Neural progenitor cell (in vitro differentiated cells): ENCODE measurements at regions not wholly inside any gene's neighbourhood (a gene's known extent, or its start where the extent isn't known, plus 50 kb on each side); places are given as distances from the start of the nearest gene placed in this dataset. TPM values are rescaled to one million over a fixed set of nuclear protein-coding genes. Genes with fewer than 3 reads are reported as not detected.

Source experiments
- DNase-seq: peaks from one replicate; pipeline ENCODE4 v3.0.0-alpha.2; 2016; ENCODE audit warnings: low spot score
- H2AFZ ChIP-seq: fragments of 200-600 bp; sonication (generic); replicated peaks from 2 replicates; pipeline ENCODE4 v1.6.1; 2016; ENCODE audit warnings: antibody characterized with exemption
- H3F3A ChIP-seq: fragments of 200-600 bp; sonication (generic); 2 replicates; pipeline ENCODE4 v1.6.1; 2016; ENCODE audit warnings: antibody characterized with exemption, low read depth
- H3K27ac ChIP-seq: fragments of 200-600 bp; sonication (generic); 2 replicates; pipeline ENCODE4 v1.5.1; 2016; ENCODE audit warnings: mild to moderate bottlenecking
- H3K27me3 ChIP-seq: fragments of 200-600 bp; sonication (generic); 2 replicates; pipeline ENCODE4 v1.6.1; 2016; ENCODE audit warnings: mild to moderate bottlenecking, moderate library complexity
- H3K36me3 ChIP-seq: fragments of 200-600 bp; sonication (generic); 2 replicates; pipeline ENCODE4 v1.5.1; 2016
- H3K4me1 ChIP-seq: fragments of 200-600 bp; sonication (generic); 2 replicates; pipeline ENCODE4 v1.6.1; 2016; ENCODE audit warnings: mixed run types
- H3K4me2 ChIP-seq: fragments of 200-600 bp; sonication (generic); 2 replicates; pipeline ENCODE4 v1.6.1; 2016
- H3K4me3 ChIP-seq: fragments of 200-600 bp; sonication (generic); 2 replicates; pipeline ENCODE4 v1.5.1; 2016
- H3K79me2 ChIP-seq: fragments of 200-600 bp; sonication (generic); 2 replicates; pipeline ENCODE4 v1.6.1; 2016; ENCODE audit warnings: low read depth
- H3K9ac ChIP-seq: fragments of 200-600 bp; sonication (generic); 2 replicates; pipeline ENCODE4 v1.6.1; 2016
- H3K9me3 ChIP-seq: fragments of 200-600 bp; sonication (generic); 2 replicates; pipeline ENCODE4 v1.5.1; 2016; ENCODE audit warnings: low read depth
- H4K20me1 ChIP-seq: fragments of 200-600 bp; sonication (generic); 2 replicates; pipeline ENCODE4 v1.6.1; 2016; ENCODE audit warnings: low read depth
- H3K27ac Mint-ChIP-seq: 3 replicates; pipeline ENCODE4 v1.8.0; 2021; ENCODE audit warnings: mixed read lengths
- H3K27me3 Mint-ChIP-seq: 2 replicates; pipeline ENCODE4 v1.8.0; 2022; ENCODE audit warnings: low read depth, mild to moderate bottlenecking, inconsistent platforms, moderate library complexity, mixed read lengths; ENCODE audit not compliant: insufficient read depth
- H3K36me3 Mint-ChIP-seq: 3 replicates; pipeline ENCODE4 v1.8.0; 2021; ENCODE audit warnings: mixed read lengths
- H3K4me1 Mint-ChIP-seq: 3 replicates; pipeline ENCODE4 v1.8.0; 2021; ENCODE audit warnings: mixed read lengths
- H3K4me3 Mint-ChIP-seq: 3 replicates; pipeline ENCODE4 v1.8.0; 2021; ENCODE audit warnings: mild to moderate bottlenecking, moderate library complexity, mixed read lengths
- H3K9me3 Mint-ChIP-seq: 3 replicates; pipeline ENCODE4 v1.8.0; 2020; ENCODE audit warnings: mixed read lengths
- CTCF ChIP-seq: fragments of 200-600 bp; sonication (generic); IDR thresholded peaks from 2 replicates; pipeline ENCODE4 v1.5.1; 2017; ENCODE audit warnings: antibody characterized with exemption, mild to moderate bottlenecking
- EZH2 ChIP-seq: fragments of 200-600 bp; sonication (generic); IDR thresholded peaks from 2 replicates; pipeline ENCODE4 v1.6.1; 2017; ENCODE audit warnings: antibody characterized with exemption, mild to moderate bottlenecking, moderate library complexity
- EZH2phosphoT487 ChIP-seq: fragments of 200-600 bp; sonication (generic); IDR thresholded peaks from 2 replicates; pipeline ENCODE4 v1.6.1; 2017; ENCODE audit warnings: antibody characterized with exemption
- small RNA-seq: library from RNA; depleted of rRNA; stranded (forward); fragments of <200 nt; gene quantifications from one replicate; pipeline ENCODE3, GENCODE V24; 2015

DNA sequence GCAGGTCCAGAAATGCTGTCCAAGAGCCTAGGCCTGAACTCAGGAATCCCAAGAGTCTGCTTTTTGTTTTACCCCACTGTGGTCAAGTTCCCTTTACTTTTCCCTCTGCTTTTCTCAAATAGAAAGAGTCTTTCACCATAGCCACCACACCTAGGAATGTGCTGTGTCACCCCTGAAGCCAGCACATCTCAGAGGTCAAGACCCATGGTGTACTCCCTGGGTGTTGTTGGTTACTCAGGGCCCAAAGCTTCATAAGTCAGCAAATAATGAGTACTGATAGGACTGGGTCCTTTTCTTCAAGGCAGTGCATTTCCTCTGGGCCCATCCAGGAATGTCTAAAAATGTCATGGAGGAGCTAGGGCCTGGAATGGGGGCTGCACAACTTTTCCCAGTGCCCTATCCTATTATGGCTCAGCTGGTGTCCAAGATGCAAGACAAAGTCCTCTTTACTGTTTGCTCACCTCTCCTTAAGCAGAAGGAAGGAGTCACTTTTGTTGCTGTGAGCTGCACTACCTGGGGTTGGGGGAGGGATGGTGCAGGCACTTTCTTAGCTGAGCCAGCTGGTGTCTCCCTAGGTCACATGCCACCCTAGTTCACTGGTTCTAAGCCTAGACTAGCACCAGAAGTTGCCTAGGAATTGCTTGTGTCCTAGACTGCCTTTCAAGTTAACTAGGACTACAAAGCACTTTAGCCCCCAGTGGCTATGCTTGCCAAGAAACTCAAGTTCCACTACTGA lies 62.4 kb upstream of the RXFP1 start:
- no peak for DNase-seq
- no peak overlapping the region for H3K4me3 Mint-ChIP-seq
- no peaks in the 10 kb centered on the region for H3K36me3 ChIP-seq
- H3F3A ChIP-seq = no peaks in the 10 kb centered on the region
- no peak overlapping the region for H2AFZ ChIP-seq
- no peak overlapping the region for H3K27ac Mint-ChIP-seq
- H3K4me1 Mint-ChIP-seq = no peaks in the 10 kb centered on the region
- H3K4me1 ChIP-seq = no peaks in the 10 kb centered on the region
- TF ChIP-seq EZH2 (no peak), CTCF (no peak), EZH2phosphoT487 (no peak)
- no peaks in the 10 kb centered on the region for H3K36me3 Mint-ChIP-seq
- no peaks in the 10 kb centered on the region for H3K27me3 ChIP-seq
- no peak overlapping the region for H3K9ac ChIP-seq
- no peak overlapping the region for H3K27ac ChIP-seq
- H4K20me1 ChIP-seq = no peaks in the 10 kb centered on the region
- no peak overlapping the region for H3K4me2 ChIP-seq
- H3K9me3 Mint-ChIP-seq = no peaks in the 10 kb centered on the region
- H3K27me3 Mint-ChIP-seq = no peaks in the 10 kb centered on the region
- H3K9me3 ChIP-seq = no peaks in the 10 kb centered on the region
- no peaks in the 10 kb centered on the region for H3K79me2 ChIP-seq
- H3K4me3 ChIP-seq = no peak overlapping the region

DNA sequence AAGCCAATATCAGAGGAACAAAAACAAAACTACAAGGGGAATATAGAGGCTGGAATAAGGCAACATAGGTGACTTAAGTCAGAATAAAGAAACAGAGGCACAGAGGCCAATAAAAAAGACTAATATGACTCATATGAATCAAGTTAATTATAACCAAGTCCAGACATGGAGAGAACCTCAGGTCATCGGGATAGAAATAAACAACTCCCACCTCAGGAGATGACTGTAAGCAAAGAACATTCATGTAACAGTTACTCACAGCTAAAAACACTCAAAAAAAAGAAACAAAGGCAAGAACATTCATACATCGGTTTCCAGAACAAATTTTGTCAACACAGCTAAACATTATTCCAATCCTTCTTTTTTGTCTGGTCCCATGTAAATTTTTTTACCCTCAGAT lies 60.3 kb upstream of the RXFP1 start:
- Mint-ChIP-seq H3K9me3 (no peaks in the 10 kb centered on the region), H3K27ac (no peak overlapping the region), H3K4me1 (no peaks in the 10 kb centered on the region), H3K27me3 (no peaks in the 10 kb centered on the region), H3K36me3 (no peaks in the 10 kb centered on the region), H3K4me3 (no peak overlapping the region)
- TF ChIP-seq EZH2phosphoT487 (no peak), CTCF (no peak), EZH2 (no peak)
- Histone ChIP-seq H3F3A (no peaks in the 10 kb centered on the region), H3K79me2 (no peaks in the 10 kb centered on the region), H2AFZ (no peak overlapping the region), H4K20me1 (no peaks in the 10 kb centered on the region), H3K9me3 (no peaks in the 10 kb centered on the region), H3K4me2 (no peak overlapping the region), H3K27ac (no peak overlapping the region), H3K4me3 (no peak overlapping the region), H3K27me3 (no peaks in the 10 kb centered on the region), H3K9ac (no peak overlapping the region), H3K36me3 (no peaks in the 10 kb centered on the region), H3K4me1 (no peaks in the 10 kb centered on the region)
- no peak for DNase-seq

GRCh38 chr4:158462611-158463010 lies 59.1 kb upstream of the RXFP1 start:
- no peaks in the 10 kb centered on the region for H3K9me3 Mint-ChIP-seq
- H3K4me3 Mint-ChIP-seq = no peak overlapping the region

More at GRCh38 chr4:158462611-158463010, 59.1 kb upstream of the RXFP1 start:
- Histone ChIP-seq H3K4me2 (no peak overlapping the region), H3K4me1 (no peaks in the 10 kb centered on the region), H3K27me3 (no peaks in the 10 kb centered on the region), H3K9me3 (no peaks in the 10 kb centered on the region), H3K4me3 (no peak overlapping the region), H3K36me3 (no peaks in the 10 kb centered on the region), H3K9ac (no peak overlapping the region), H3K79me2 (no peaks in the 10 kb centered on the region), H3F3A (no peaks in the 10 kb centered on the region), H3K27ac (no peak overlapping the region), H4K20me1 (no peaks in the 10 kb centered on the region), H2AFZ (no peak overlapping the region)
- Mint-ChIP-seq H3K36me3 (no peaks in the 10 kb centered on the region), H3K27me3 (no peaks in the 10 kb centered on the region), H3K27ac (no peak overlapping the region), H3K4me1 (no peaks in the 10 kb centered on the region)
- DNase-seq = no peak
- no peak for TF ChIP-seq EZH2phosphoT487
- TF ChIP-seq EZH2 = no peak
- no peak for TF ChIP-seq CTCF

Small RNAs in the stretch of these regions (small RNA-seq; reads per million reads assigned to genes)
- not detected for gene RNU4-79P
